GM12878 (cell line): ENCODE measurements at regions not wholly inside any gene's neighbourhood (a gene's known extent, or its start where the extent isn't known, plus 50 kb on each side); places are given as distances from the start of the nearest gene placed in this dataset.

ENCODE experiments used
- ATAC-seq: fragments of 200-7000 bp; cut with Tn5 transposase; 3 replicates; pipeline ENCODE4 v1.9.1; 2020; ENCODE audit warnings: mild to moderate bottlenecking, moderate library complexity
- BruUV-seq: library from RNA; stranded (reverse); fragments of 400-500 nt; replicated peaks from 2 replicates; lab custom pipeline; 2021; lab: Mats Ljungman, UMichigan
- CTCF ChIA-PET: fragments of 300-600 bp; sonication (Branson Sonifier 250); formaldehyde crosslinking; extraction: SDS; loops from one replicate; lab custom pipeline; 2021; ENCODE audit warnings: inconsistent platforms; lab: Yijun Ruan, JAX
- POLR2A ChIA-PET: fragments of 350-600 bp; formaldehyde crosslinking; extraction: SDS; loops from one replicate; lab custom pipeline; 2021; ENCODE audit warnings: inconsistent platforms; lab: Charles Lee
- RAD21 ChIA-PET: fragments of 300-600 bp; sonication (Branson Sonifier 250); formaldehyde crosslinking; loops from one replicate; lab custom pipeline; 2023; ENCODE audit warnings: antibody characterized with exemption; ENCODE audit not compliant: unreplicated experiment; lab: Charles Lee
- SMC1A ChIA-PET: fragments of 300-600 bp; sonication (Branson Sonifier 250); formaldehyde crosslinking; loops from one replicate; lab custom pipeline; 2023; ENCODE audit not compliant: unreplicated experiment, uncharacterized antibody; lab: Charles Lee
- DNase-seq: peaks from one replicate; pipeline ENCODE4 v3.0.0-alpha.2; 2011; ENCODE audit warnings: low read depth, low spot score
- FAIRE-seq: peaks from 3 replicates; lab custom pipeline; 2011; peaks lifted over from hg19 to GRCh38; lab: Jason Lieb, UNC
- H2AFZ ChIP-seq: 2 replicates; pipeline ENCODE4 v1.6.0; 2011; ENCODE audit warnings: low read depth, low read length, control low read depth; ENCODE audit not compliant: control insufficient read depth
- H3K27ac ChIP-seq: 2 replicates; pipeline ENCODE4 v1.5.1; 2011; ENCODE audit warnings: control low read depth; ENCODE audit not compliant: control insufficient read depth, insufficient read depth
- H3K27me3 ChIP-seq, 2 experiments: replicated peaks in 1 of 2; 2 replicates each; pipeline versions ENCODE4 v1.6.0 to v1.6.1; 2011; ENCODE audit warnings: low read length in 1 of 2; ENCODE audit not compliant: control insufficient read depth in 2 of 2, insufficient read depth in 2 of 2
- H3K36me3 ChIP-seq, 2 experiments: 2 replicates each; pipeline ENCODE4 v1.5.1; 2011; ENCODE audit warnings: low read length in 1 of 2; ENCODE audit not compliant: control insufficient read depth in 2 of 2, insufficient read depth in 2 of 2
- H3K4me1 ChIP-seq: 2 replicates; pipeline ENCODE4 v1.6.1; 2011; ENCODE audit warnings: mild to moderate bottlenecking, low read length, moderate library complexity, mixed read lengths; ENCODE audit not compliant: control insufficient read depth, insufficient read depth
- H3K4me2 ChIP-seq: 2 replicates; pipeline ENCODE4 v1.6.0; 2011; ENCODE audit warnings: control low read depth; ENCODE audit not compliant: control insufficient read depth, insufficient read depth
- H3K4me3 ChIP-seq: fragments of 200-600 bp; sonication (generic); 2 replicates; pipeline ENCODE4 v1.5.1; 2016
- H3K79me2 ChIP-seq: 2 replicates; pipeline ENCODE4 v1.6.0; 2011; ENCODE audit warnings: low read length; ENCODE audit not compliant: control insufficient read depth, insufficient read depth
- H3K9ac ChIP-seq: 2 replicates; pipeline ENCODE4 v1.8.0; 2011; ENCODE audit warnings: low read length, control low read depth, mixed read lengths; ENCODE audit not compliant: control insufficient read depth, insufficient read depth
- H3K9me3 ChIP-seq: replicated peaks from 3 replicates; pipeline ENCODE4 v1.5.1; 2011; ENCODE audit warnings: mild to moderate bottlenecking, low read length; ENCODE audit not compliant: control insufficient read depth, insufficient read depth
- H4K20me1 ChIP-seq: 2 replicates; pipeline ENCODE4 v1.6.0; 2011; ENCODE audit not compliant: control insufficient read depth, insufficient read depth
- FOS ChIP-seq: IDR thresholded peaks from 3 replicates; pipeline ENCODE4 v1.6.1; 2011; ENCODE audit warnings: borderline replicate concordance; ENCODE audit not compliant: insufficient read length; ENCODE audit errors: extremely low read depth
- HSF1 ChIP-seq: fragments of 150-350 bp; IDR thresholded peaks from 2 replicates; pipeline ENCODE4 v1.6.1; 2014; ENCODE audit warnings: mild to moderate bottlenecking, low read depth, low read length
- JUNB ChIP-seq: IDR thresholded peaks from 2 replicates; pipeline ENCODE4 v1.6.1; 2016; ENCODE audit warnings: antibody characterized with exemption, mild to moderate bottlenecking
- KAT2A ChIP-seq: conservative IDR thresholded peaks from 2 replicates; pipeline ENCODE4 v1.6.1; 2011; ENCODE audit warnings: low read depth, low read length; ENCODE audit not compliant: control insufficient read depth
- LARP7 ChIP-seq: fragments of 450-650 bp; IDR thresholded peaks from 2 replicates; pipeline ENCODE4 v1.6.1; 2017; ENCODE audit warnings: mild to moderate bottlenecking
- MTA3 ChIP-seq: IDR thresholded peaks from 2 replicates; pipeline ENCODE4 v1.6.1; 2012; ENCODE audit warnings: low read length, inconsistent platforms, borderline replicate concordance
- NFIC ChIP-seq: IDR thresholded peaks from 2 replicates; pipeline ENCODE4 v1.6.1; 2012; ENCODE audit warnings: low read depth, mild to moderate bottlenecking, inconsistent platforms, low read length, moderate library complexity
- RUNX3 ChIP-seq: IDR thresholded peaks from 2 replicates; pipeline ENCODE4 v1.6.1; 2012; ENCODE audit warnings: low read length, inconsistent platforms
- TCF7 ChIP-seq: IDR thresholded peaks from 2 replicates; pipeline ENCODE4 v1.6.1; 2014; ENCODE audit warnings: antibody characterized with exemption, borderline replicate concordance
- USF1 ChIP-seq: IDR thresholded peaks from 2 replicates; pipeline ENCODE4 v1.6.1; 2011; ENCODE audit warnings: borderline replicate concordance, low read depth, mild to moderate bottlenecking, moderate library complexity, mixed read lengths, low read length; ENCODE audit not compliant: insufficient read depth; ENCODE audit errors: extremely low read length
- ZBTB40 ChIP-seq: fragments of 450-650 bp; IDR thresholded peaks from 2 replicates; pipeline ENCODE4 v1.6.1; 2016; ENCODE audit warnings: mild to moderate bottlenecking, moderate library complexity, borderline replicate concordance
- WGBS: methylation state at CpG from one replicate; pipeline ENCODE4 v1.1.6; 2016; ENCODE audit warnings: low lambda C conversion rate; ENCODE audit not compliant: insufficient replicate concordance, insufficient coverage; ENCODE audit errors: missing lambda C conversion rate; 5-methylcytosine and 5-hydroxymethylcytosine counted together
- in situ Hi-C: fragments of 300-500 bp; cut with MboI; formaldehyde crosslinking; loops from 9 replicates; pipeline ENCODE4 v1.14.3; 2018; ENCODE audit warnings: mixed read lengths
- intact Hi-C: fragments of 100-400 bp; cut with micrococcal nuclease; formaldehyde crosslinking; loops from one replicate; pipeline ENCODE4 v1.14.2; 2022; ENCODE audit not compliant: unreplicated experiment

- ATAC-seq = no peak
- POLR2A ChIA-PET = no interaction called here
Measured at GRCh38 chr5:112068593-112068992, 311.6 kb upstream of the NREP start.

More at GRCh38 chr5:112068593-112068992, 311.6 kb upstream of the NREP start:
- in situ Hi-C loops = no loop called here
- Histone ChIP-seq H3K9me3 (no peaks in the 10 kb centered on the region), H2AFZ (no peak overlapping the region), H4K20me1 (no peaks in the 10 kb centered on the region), H3K4me1 (no peaks in the 10 kb centered on the region), H3K79me2 (no peaks in the 10 kb centered on the region), H3K36me3 (no peaks in the 10 kb centered on the region), H3K27ac (no peak overlapping the region), H3K9ac (no peak overlapping the region), H3K4me3 (no peak overlapping the region), H3K27me3 (no peaks in the 10 kb centered on the region), H3K4me2 (no peak overlapping the region)
- no TSS peak for BruUV-seq
- 8% methylated on average over 3 of the region's 3 CpGs for WGBS
- SMC1A ChIA-PET = interaction anchor here (1.1 to 1.3 kb wide), 2 partner anchors 8 to 10 kb away, joined by 3 to 6 read pairs; no protein-coding TSS in a partner anchor
- CTCF ChIA-PET = interaction anchor here (0.6 to 1.2 kb wide), 2 partner anchors 12 to 1453 kb away, joined by 3 read pairs; no protein-coding TSS in a partner anchor
- DNase-seq (no peak), FAIRE-seq (no peak)
- intact Hi-C loops = no loop called here
- RAD21 ChIA-PET = interaction anchor here (0.8 kb wide), 1 partner anchor 43 kb away, joined by 3 read pairs; no protein-coding TSS in a partner anchor
- TF ChIP-seq USF1 (no peak), FOS (no peak), MTA3 (no peak), ZBTB40 (no peak), RUNX3 (peak; percentile 58; the same call in 1 of the 2 replicates), HSF1 (no peak), LARP7 (no peak), JUNB (0 out of 2 replicates have a peak, but pooled peaks have one; percentile 10), NFIC (peak; percentile 14; the same call in 1 of the 2 replicates), KAT2A (no peak), TCF7 (peak; percentile 80)
